CD4-positive, alpha-beta T cell treated with Interleukin-10 for 1 hour (primary cell): ENCODE measurements at regions not wholly inside any gene's neighbourhood (a gene's known extent, or its start where the extent isn't known, plus 50 kb on each side); places are given as distances from the start of the nearest gene placed in this dataset.
A peak's percentile ranks its signal among the peaks of the same experiment; 100 is the strongest.
"Not testable (repeated sequence)": the region's sequence is repeated elsewhere in the genome, so short reads cannot be mapped to it uniquely, and the experiment has no call there.

Experiments
- DNase-seq: peaks from one replicate; pipeline ENCODE4 v3.0.0-alpha.2; 2020

DNA sequence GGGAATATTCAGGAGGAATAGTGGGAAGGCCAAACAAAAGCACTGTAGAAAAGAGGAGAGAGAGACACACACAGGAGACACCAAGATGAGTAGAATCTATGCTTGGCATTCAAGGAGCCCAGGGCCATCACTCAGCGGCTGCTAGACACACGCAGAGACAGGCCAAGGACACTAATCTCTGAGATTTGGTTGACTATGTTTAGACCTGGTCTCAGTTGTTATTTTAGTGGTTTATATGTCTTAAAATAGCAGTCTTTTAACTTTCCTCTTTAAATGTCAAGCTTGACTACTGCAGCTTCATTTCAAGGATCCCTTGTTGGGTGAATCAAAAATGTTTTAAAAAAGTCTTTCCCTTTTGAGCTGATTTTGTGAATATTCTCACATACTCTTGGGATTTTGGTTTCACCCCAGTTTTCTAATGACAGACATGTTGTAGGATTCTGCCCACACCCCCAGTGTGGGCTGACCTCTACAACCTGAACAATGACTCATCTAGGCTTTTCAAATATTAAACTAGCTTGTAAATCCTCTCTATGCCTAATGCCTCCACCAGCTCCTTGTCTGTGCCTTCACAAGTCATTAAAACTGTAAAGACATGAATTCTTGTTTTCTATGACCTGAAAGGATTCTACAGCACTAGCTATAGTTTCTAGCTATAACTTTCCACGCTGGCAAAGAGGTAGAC lies 142.7 kb upstream of the EXOC2 start:
- no peak for DNase-seq

DNA sequence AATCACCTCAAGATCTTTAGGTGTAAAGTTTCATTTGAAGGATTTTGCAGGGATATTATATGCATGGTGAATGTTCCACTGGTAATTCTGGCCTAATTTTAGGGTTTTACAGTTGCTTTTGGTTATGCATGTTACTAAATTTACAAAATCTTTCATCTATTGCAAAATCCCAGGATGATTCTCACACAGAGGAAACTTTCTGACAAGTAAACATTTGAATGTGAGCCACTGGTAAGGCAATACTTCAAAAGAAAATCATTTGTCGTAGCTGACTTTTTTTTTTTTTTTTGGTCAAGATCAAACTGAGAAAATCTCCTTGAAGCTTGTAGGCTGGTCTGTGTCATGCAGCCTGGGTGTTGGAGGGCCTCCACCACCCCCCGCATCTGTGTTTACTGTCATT lies 141.9 kb upstream of the EXOC2 start:
- no peak for DNase-seq

DNA sequence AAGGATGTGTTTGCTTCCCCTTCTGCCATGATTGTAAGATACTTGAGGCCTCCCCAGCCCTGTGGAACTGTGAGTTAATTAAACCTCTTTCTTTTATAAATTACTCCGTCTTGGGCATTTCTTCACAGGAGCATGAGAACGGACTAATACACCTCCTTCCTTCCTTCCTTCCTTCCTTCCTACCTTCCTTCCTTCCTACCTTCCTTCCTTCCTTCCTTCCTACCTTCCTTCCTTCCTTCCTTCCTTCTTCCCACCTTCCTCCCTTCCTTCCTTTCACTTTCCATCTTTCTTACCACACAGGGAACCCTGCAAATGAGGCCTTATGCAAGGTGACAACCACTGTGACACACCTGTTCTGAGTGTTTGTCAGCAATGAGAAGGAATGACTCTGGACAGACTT lies 141.3 kb upstream of the EXOC2 start:
- DNase-seq, result no peak

DNA sequence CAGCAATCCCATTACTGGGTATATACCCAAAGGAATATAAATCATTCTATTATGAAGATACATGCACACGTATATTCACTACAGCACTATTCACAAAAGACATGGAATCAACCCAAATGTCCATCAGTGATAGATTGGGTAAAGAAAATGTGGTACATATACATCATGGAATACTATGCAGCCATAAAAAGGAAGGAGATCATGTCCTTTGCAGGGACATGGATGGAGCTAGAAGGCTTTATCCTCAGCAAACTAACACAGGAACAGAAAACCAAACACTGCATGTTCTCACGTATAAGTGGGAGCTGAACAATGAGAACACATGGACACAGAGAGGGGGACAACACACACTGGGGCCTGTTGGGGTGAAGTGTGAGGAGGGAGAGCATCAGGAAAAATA lies 139.9 kb upstream of the EXOC2 start:
- DNase-seq, result not testable (repeated sequence)

DNA sequence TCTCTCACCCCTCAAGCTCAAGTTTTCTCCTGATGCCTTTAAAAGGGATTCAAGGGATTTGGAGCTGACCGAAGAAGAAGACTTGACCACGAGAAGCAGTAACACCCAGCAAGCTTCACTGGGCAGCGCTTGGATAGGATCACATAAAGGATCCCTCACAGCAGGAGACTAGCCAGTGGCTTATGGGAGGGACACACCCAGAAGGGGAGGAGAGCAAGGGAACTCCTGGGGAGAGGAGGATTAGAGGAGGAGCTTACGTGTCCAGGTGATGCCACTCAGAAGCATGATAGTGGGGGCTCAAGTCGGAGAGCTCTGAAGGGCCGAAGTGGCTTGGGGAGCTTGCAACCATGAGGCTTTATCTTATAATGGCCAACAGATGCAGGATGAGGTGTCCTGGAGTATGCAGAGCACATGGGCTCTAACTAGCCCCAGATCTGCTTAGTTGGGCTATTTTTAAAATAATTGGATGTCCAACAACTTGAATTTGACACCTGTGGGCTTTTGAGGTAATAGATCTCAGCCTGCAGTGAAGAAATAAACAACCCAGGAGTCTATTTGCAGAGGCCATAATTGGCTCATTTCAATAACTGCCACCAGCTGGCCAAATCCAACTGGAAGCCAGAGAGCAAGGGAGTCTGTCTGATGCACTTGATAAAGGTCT lies 137.9 kb upstream of the EXOC2 start:
- no peak for DNase-seq

DNA sequence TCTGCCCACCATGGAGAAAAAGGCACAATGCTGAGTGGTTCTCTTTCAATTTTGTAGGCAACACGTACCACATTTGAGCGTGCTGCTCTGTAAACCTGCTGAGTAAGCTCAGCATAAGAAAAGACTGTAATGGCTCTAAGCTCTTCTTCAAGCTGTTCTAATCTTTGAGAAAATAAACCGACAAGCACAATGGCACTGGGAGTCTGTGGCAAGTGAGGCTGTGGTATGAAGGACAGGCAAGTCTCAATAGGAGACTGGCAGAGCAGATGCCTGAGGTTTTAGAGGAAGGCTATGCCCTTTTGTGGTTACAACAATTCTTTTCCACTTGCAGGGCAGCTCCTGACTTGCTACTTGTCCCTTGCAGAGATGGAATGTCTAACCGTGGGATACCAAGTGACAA lies 136.7 kb upstream of the EXOC2 start:
- DNase-seq, result no peak

DNA sequence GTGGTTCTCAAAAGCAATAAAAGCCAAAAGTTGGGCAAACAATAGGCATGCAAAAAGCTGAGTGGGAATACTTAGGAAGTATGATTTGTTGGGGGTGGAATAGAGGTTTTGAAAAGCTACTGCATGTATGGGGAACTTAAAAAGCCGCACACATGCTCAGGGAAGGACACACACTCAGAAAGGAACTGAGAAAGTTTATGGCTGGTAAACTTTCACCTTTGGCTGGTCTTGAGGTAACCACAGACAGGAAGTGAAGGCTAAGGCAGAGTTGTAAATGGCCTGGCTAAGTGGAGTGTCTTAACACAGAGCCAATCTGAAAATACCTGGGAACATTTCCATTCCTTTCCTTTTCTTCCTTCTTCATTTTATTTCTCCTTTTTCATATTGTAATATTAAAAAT lies 134.5 kb upstream of the EXOC2 start:
- DNase-seq, result no peak

DNA sequence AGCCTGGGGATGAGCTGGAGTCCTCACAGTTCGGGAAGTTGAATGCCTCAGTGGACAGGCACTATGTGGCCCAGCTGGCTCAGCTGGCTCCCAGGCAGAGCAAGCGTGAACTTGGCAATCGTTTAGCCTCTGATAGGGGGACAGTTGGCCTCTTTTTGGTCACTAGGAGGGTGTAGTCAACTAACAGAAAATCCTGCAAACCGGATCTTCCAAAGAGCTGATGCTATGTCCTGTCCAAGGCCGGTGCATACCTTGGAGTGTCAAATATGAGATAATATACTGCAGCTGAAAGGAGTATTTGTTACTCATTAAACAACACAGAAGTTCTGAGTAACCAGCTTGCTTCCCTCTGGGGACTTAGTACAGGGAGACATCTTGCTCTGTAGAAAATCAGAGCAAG lies 126.2 kb upstream of the EXOC2 start:
- no peak for DNase-seq

DNA sequence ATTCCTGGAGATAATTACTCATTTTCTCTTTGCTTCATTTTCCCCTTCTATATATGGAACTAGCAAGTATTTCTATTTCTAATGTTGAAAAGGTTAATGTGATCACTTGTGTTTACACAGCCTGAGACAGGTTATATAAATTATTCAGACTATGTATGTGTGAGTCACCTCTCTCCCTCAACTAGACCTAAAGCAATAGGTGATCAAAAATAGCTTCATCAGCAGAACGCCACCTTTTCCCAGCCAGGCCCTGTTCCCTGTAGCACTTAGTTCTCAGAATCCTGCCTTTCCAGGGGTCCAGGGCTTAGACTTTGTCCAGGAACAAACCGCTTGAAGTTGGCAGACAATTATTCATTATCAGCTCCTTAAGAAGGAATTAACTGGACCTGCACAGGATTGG lies 125.3 kb upstream of the EXOC2 start:
- no peak for DNase-seq

DNA sequence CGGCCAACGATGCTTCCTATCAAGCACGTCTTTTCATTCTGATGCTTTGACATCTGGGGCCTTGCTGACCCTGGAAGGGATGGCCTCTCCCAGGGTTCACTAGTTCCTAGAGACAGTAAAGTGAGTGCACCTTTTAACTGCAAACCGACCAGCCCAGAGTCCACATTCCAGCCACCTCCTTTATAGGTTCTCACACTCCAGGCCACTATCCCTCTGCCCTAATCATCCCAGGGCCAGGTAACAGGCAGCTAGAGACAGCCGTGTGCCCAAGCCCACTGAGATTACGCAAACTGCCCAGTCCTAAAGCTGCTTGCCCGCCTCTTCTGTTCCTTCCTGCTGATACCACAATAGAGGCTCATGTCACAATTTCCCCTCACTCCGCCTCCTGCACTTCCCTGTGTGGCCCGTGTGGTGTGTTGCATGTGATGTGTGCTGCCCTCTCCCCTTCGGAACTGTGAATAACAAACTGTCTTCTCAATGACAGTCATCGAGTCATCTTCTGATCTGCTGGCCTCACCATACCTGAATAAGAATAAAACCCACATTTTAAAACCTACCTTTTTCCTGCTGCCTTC lies 123.7 kb upstream of the EXOC2 start:
- no peak for DNase-seq

DNA sequence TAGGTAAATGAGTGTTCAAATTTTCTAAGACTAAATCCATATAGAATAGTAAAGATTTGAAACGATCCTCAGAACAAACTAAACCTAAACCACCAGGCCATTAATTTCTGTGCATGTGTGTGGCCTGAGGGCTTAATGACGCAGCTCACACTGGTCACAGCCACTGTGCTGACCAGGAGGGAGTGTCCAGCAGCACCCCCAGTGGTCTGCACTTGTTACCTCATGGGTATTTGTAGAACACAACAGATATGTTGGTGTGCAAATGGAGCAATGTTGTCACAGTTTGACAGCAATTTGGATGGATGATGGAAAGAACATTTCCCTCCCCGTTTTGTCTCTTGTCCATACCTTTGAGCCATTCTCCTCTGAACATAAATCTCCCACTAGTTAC lies 122.4 kb upstream of the EXOC2 start:
- DNase-seq, result no peak

DNA sequence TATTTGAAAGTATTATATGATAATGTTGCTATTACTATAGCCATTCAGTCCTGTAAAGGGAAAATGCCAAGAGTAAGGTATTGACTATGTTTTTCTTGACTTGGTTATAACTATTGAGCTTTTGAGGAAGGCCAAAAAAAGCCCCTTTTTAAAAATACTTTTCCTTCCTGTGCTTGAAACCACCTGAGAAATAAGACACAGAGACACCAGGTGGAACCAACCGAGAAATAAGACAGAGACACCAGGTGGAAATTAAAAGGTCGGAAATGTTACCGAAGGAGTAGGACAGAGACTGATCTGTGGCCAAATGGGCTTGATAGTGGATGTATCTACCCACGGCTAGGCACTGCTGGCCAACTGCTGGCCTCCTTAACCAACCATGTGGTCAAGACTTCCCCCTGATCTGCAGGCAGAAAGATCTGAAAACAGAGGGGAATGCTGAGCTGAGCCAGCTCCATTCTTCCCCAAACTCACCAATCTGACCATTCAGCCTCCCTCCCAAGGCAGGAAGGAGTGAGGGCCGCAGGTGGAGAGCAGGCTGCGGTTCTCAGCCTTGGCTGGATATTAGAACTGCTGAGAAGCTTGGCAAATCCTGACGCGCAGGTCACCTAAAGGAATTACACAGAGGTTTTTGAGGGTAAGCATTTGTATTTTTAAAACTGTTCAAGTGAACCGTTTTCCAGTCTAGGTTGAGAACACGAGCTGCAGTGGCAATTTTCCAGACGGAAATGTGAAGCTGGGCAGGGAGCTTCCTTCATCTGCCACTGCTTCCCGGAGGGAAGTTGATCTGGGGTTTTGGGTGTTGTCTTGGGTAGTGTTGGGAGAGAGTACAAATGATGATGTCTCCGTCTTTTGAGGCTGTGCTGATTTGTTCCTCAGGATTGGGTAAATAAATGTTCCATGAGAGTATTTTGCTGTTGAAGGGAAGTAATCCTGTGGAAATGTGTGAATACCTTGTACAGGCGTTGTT lies 121.7 kb upstream of the EXOC2 start:
- no peak for DNase-seq

DNA sequence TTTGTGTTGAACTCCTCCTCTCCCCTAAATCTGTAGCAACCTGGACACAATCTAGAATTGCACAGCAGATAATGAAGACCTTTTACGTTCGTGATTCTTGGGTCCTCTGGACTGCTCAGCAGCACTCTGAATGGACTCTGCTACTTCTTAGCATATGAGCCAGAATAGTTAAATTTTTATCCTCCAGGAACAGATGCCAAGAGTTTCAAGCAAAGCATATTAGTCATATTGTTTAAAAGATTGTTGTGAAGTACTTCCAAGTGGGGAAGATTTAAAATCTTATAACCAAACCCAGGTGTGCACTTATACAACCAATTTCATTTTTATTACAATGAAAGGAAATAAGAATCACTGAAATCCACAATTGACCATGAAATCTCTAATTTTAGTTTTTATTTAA lies 118.9 kb upstream of the EXOC2 start:
- DNase-seq, result no peak

DNA sequence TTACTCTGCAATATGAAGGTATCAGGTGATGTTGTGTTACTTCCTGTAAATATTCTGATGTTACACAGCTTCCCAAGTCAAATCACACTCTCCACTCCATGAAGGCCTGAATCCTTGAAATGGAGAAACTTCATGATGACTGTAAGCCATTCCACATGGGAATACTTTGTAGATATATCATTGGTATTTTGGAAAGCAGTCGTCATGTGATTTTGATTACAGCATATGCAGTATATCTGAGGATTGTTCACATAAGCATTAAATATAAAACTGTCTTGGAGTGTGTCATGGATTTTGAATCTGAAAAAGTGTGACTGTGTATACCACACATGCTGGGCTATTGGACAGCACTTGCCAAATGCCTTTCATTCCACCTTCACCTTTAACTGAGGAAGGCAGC lies 118.3 kb upstream of the EXOC2 start:
- no peak for DNase-seq

DNA sequence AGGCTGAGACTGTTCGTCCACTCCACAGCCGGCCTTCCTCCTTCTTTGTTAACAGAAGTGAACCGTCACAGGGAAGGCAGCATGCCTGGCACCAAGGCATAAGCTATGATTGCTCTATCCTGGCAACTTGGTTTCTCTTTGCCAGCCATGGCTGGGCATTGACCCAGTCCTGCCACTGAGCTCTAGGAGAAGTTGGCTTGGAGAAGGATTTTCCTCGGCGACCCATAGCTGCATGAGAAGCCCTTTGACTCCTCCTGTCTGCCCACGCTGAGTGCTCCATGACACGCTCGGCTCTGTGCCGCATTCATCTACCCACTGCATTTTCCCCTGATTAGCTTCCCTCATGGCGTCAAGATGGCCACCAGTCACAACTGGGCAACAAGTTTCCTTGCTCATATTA lies 111.8 kb upstream of the EXOC2 start:
- DNase-seq, result no peak

DNA sequence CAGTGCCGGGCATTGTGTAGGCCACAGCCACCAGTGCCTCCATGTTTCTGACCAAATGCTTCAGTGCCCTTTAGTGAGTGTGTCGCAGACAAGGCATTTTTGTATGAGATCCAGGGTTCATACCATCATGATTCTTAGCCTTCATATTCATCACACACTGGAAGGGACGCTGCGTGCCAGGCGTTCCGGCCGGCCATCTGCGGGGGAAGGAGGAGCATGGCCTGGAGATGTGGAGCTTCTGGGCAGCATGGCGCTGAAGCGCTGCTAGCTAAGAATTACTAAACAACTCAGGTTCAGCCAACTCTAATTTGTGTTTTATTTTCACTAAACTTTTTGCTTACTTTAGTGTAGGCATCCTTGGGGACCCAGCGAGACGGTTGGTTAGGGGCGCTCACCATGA lies 111.4 kb upstream of the EXOC2 start:
- DNase-seq, result no peak

DNA sequence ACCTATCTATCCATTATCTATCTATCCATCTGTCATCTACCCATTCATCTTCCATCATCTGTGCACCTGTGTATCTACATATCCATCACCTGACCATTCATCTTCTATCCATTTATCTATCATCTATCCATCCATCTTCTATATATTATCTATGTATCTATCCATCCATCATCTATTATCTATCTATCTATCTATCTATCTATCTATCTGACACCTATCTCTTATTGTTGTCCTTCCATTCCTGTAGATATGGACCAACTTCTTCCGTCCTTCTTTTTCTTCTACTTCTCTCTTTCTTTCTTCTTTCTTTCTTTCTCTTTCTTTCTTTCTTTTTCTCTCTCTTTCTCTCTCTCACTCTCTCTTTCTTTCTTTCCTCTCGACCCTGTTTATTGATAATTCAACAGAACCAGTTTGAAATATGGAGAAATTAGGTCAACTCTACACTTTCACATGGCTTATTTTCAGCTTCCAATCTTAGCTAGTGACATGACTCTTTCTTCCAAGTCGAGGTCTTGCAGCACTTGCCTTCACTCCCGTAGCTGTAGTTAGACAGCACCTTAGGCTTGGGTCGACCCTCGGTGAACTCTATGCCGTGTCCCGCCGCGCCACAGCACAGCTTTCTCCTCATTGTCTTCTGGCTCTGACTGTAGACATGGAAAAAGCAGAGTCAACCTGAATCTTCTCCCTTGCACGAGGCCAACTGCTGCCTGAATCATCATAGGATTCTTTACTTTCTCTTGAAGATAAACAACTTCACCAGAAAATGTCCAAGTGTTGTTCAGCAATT lies 110.4 kb upstream of the EXOC2 start:
- DNase-seq, result no peak

DNA sequence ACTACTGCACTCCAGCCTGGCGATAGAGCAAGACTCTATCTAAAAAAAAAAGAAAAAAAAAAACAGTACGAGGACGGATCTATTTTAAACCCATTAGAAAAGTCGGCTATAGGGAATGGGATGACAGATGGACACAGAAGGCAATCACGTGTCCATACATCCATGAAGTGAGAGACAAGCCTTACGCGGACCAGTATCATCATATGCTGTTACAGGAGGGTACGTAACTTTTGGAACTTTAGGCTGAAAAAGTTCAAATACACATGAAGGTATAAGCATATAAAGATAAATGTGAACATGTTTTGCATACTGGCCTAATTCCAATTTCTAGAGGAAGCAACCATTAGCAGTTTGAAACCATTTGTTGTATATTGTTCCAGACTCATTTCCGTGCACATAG lies 109.8 kb upstream of the EXOC2 start:
- no peak for DNase-seq

DNA sequence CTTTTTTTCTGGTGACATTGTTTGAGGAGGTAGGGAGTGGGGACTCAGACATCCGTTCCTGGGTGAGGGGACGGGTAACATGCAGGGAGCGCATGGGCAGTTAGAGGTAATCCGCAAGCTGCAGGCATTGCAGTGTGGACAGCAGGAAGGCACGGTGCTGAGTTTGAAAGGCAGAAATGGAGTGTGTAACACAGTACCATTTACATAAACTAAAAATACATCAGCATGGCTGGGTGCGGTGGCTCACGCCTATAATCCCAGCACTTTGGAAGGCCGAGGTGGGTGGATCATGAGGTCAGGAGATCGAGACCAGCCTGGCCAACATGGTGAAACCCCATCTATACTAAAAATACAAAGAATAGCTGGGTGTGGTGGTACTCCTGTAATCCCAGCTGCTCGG lies 109.3 kb upstream of the EXOC2 start:
- not testable (repeated sequence) for DNase-seq

DNA sequence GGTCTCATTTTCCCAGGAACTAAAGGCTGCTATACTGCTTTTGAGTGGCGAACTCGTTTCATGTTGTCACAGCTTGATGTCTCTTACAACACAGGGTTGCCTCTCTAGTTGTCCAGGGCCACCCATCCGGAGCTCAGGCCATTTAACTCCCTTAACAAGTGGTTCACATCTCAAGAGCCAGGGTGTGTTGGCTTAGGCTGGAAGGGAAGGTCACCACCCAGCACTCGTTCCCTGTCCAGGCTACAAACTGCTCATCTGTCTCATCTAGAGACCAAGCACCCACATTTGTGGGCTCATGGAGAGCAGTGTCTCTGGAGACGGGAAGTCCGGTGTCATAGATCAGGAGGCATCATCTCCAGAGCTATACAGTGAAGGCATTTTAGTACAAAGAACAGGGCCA lies 106.8 kb upstream of the EXOC2 start:
- no peak for DNase-seq

DNA sequence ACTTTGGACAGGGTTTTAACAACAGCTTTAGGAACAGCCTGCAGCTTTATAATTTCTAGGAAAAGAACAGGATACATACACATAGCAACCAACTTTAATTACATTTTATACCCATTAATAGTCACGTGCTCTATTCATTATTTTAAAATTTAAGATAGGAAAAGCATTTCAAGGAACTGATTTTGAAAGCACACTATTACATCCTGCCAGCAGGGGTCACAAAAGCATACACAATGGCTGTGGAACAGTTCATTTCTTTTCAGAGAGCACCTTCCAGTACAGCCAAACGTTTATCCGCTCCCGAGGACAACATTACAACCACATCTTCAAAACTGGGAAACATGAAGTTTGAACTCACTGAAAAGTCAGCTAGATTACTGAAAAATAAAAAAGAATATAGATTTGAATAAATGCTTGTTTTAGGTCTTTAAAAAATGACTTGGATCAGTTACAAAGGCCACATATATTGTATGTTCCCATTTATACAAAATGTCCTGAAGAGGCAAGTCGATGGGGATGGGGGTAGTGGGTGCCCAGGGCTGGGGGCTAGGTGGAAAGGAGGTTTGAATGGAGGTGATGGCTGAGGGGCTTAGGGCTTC lies 104.6 kb upstream of the EXOC2 start:
- peak; percentile 43 for DNase-seq

DNA sequence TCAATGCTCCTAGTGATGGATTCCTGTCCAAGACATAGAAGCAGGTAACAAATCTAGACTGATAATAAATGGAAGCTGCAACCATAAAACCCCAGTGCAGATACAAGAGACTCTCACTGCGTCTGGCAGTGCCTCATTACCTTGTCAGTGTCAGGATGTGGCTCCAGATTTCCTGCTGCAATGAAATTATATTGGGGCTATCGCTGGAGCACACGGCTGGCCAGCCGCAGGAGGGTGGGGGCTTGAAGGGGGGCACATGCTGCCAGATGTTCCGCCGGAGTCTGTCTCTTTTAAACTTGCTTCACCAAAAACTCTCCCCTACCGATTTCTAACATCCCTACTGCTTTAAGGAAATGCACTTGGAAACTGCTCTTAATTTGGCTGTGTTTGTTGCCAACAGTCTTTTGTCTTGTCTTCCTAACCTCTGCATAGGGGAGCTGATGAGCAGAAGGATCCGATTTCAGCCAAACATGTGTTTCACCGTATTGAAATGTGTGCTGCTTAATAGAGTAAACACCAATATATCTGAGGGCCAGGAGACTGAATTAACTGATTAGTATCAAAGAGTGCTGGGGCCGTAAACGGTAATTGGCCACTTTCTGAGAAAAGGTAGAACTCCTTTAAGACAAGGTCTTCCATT lies 102.2 kb upstream of the EXOC2 start:
- DNase-seq, result no peak
